Activated CD4-positive, alpha-beta T cell treated with anti-CD3 and anti-CD28 coated beads for 4 hours (primary cell): ENCODE measurements at regions not wholly inside any gene's neighbourhood (a gene's known extent, or its start where the extent isn't known, plus 50 kb on each side); places are given as distances from the start of the nearest gene placed in this dataset.
"Not testable (repeated sequence)": the region's sequence is repeated elsewhere in the genome, so short reads cannot be mapped to it uniquely, and the experiment has no call there.

Experiments
- DNase-seq, 2 donors: peaks; one replicate each; pipeline ENCODE4 v3.0.0-alpha.2; 2020

- DNase-seq: no peak
Observed at GRCh38 chr1:229710746-229711145, 84.7 kb downstream of the URB2 start.

GRCh38 chr1:229714306-229714705 is 88.3 kb downstream of the URB2 start:
- DNase-seq: no peak

GRCh38 chr1:229714964-229715603 is 89.0 kb downstream of the URB2 start:
- peak; percentile 7 to 31 for DNase-seq

GRCh38 chr1:229716069-229716468 is 90.0 kb downstream of the URB2 start:
- DNase-seq: no peak

GRCh38 chr1:229716704-229717103 is 90.7 kb downstream of the URB2 start:
- no peak for DNase-seq

- no peak for DNase-seq
Observed at GRCh38 chr1:229717786-229718576, 91.9 kb downstream of the URB2 start.

- DNase-seq: no peak
Observed at GRCh38 chr1:229726061-229726460, 100.0 kb downstream of the URB2 start.

- DNase-seq: no peak
Observed at GRCh38 chr1:229729916-229730315, 103.9 kb downstream of the URB2 start.

- no peak for DNase-seq
Observed at GRCh38 chr1:229730573-229730972, 104.5 kb downstream of the URB2 start.

GRCh38 chr1:229732061-229732460 is 106.0 kb downstream of the URB2 start:
- DNase-seq: no peak

GRCh38 chr1:229736376-229736775 is 110.3 kb downstream of the URB2 start:
- DNase-seq: no peak

- DNase-seq: not testable (repeated sequence)
Observed at GRCh38 chr1:229742614-229743013, 116.6 kb downstream of the URB2 start.

- DNase-seq: no peak
Observed at GRCh38 chr1:229749992-229750391, 123.9 kb downstream of the URB2 start.

GRCh38 chr1:229751610-229752009 is 125.6 kb downstream of the URB2 start:
- DNase-seq: no peak

- DNase-seq: no peak
Observed at GRCh38 chr1:229752679-229753078, 126.6 kb downstream of the URB2 start.

- no peak for DNase-seq
Observed at GRCh38 chr1:229753764-229754551, 127.9 kb downstream of the URB2 start.

- DNase-seq: no peak
Observed at GRCh38 chr1:229756666-229757065, 130.6 kb downstream of the URB2 start.

- no peak for DNase-seq
Observed at GRCh38 chr1:229757226-229757625, 131.2 kb downstream of the URB2 start.

GRCh38 chr1:229758101-229759036 is 132.3 kb downstream of the URB2 start:
- no peak for DNase-seq

- DNase-seq: no peak
Observed at GRCh38 chr1:229759037-229759435, 133.0 kb downstream of the URB2 start.

- DNase-seq: no peak
Observed at GRCh38 chr1:229759586-229759985, 133.5 kb downstream of the URB2 start.

- no peak for DNase-seq
Observed at GRCh38 chr1:229760478-229760996, 134.5 kb downstream of the URB2 start.
